Lower leg skin (tissue), 4 donors: ENCODE measurements at regions not wholly inside any gene's neighbourhood (a gene's known extent, or its start where the extent isn't known, plus 50 kb on each side); places are given as distances from the start of the nearest gene placed in this dataset.

Source experiments
- DNase-seq, 2 donors: peaks; one replicate each; pipeline ENCODE4 v3.0.0-alpha.2; 2019; ENCODE audit warnings: low spot score in 2 of 2
- H3K4me3 ChIP-seq: fragments of 200-600 bp; sonication (generic); 2 replicates; pipeline ENCODE4 v1.5.1; 2017; ENCODE audit warnings: mild to moderate bottlenecking, low read depth; ENCODE audit not compliant: poor library complexity, severe bottlenecking
- POLR2A ChIP-seq, 2 donors: fragments of 450-650 bp; IDR thresholded peaks; one replicate each; pipeline ENCODE4 v1.6.1; 2016 to 2017; ENCODE audit warnings: antibody characterized with exemption in 2 of 2, mild to moderate bottlenecking in 1 of 2, moderate library complexity in 1 of 2
- WGBS, 2 donors: methylation state at CpG; one replicate each; pipeline ENCODE4 v1.1.5; 2018; 5-methylcytosine and 5-hydroxymethylcytosine counted together
- intact Hi-C: fragments of 100-400 bp; cut with DNase I; formaldehyde crosslinking; loops from one replicate; pipeline ENCODE4 v1.15.0; 2023; ENCODE audit warnings: low total_unique reads
- TF ChIP-seq, protein P1 (sequence below), 3 donors: fragments of 450-650 bp; IDR thresholded peaks; one replicate each; pipeline ENCODE4 v1.5.1; 2016; ENCODE audit warnings: antibody characterized with exemption in 3 of 3, mild to moderate bottlenecking in 3 of 3, moderate library complexity in 2 of 3

DNA sequence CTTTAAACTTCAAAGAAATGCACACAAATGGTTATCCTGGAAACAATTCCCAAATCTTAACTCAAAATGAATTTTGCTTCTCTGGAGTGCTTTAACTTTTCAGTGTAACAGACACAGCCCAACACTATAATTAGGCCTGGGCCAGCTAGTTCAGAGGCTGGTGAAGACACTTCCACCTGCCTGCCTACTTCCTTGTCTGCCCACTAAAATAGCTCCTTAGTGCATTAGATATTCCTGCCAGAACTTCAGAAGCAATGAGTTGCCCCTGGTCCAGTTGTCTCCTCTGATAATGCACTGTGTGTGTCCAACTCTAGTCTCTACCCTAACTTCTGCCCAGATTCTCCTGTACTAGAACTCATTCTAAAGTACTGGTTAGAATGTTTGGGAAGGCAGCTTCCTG, 150.9 kb upstream of the PRSS58 start:
- DNase-seq: no peak
- intact Hi-C loops: no loop called here
- TF ChIP-seq POLR2A (IDR thresholded peaks at IDR 0.05): no peak
- TF ChIP-seq, protein P1, sequence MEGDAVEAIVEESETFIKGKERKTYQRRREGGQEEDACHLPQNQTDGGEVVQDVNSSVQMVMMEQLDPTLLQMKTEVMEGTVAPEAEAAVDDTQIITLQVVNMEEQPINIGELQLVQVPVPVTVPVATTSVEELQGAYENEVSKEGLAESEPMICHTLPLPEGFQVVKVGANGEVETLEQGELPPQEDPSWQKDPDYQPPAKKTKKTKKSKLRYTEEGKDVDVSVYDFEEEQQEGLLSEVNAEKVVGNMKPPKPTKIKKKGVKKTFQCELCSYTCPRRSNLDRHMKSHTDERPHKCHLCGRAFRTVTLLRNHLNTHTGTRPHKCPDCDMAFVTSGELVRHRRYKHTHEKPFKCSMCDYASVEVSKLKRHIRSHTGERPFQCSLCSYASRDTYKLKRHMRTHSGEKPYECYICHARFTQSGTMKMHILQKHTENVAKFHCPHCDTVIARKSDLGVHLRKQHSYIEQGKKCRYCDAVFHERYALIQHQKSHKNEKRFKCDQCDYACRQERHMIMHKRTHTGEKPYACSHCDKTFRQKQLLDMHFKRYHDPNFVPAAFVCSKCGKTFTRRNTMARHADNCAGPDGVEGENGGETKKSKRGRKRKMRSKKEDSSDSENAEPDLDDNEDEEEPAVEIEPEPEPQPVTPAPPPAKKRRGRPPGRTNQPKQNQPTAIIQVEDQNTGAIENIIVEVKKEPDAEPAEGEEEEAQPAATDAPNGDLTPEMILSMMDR (IDR thresholded peaks at IDR 0.05): no peak
- no peak overlapping the region for H3K4me3 ChIP-seq

DNA sequence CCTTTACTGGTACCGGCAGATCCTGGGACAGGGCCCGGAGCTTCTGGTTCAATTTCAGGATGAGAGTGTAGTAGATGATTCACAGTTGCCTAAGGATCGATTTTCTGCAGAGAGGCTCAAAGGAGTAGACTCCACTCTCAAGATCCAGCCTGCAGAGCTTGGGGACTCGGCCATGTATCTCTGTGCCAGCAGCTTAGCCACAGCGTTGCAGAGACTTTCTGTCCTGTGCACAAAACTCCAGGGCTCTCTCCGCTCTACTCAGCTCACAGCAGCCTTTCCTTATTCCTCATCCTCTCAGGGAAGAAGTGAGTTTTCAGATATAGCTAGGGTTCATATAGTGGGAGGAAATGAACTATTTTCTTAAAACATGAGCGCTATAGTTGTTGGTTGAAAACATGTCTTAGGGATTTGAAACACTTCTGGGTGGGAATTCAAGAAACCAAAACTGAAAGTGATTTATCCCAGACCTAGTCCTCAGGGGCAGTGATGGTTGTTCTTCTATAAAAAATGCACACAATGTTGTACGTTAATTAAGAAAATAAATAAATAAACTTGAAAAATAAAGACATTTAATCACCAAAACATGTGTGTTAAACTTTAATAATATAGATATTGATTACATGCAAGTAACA, 150.2 kb upstream of the PRSS58 start:
- H3K4me3 ChIP-seq: no peak overlapping the region
- no peak for DNase-seq
- intact Hi-C loops: no loop called here
- TF ChIP-seq, protein P1 (IDR thresholded peaks at IDR 0.05): no peak
- no peak for TF ChIP-seq POLR2A (IDR thresholded peaks at IDR 0.05)
- 71 to 72% methylated on average over 8 of the region's 8 CpGs for WGBS, 2 donors

DNA sequence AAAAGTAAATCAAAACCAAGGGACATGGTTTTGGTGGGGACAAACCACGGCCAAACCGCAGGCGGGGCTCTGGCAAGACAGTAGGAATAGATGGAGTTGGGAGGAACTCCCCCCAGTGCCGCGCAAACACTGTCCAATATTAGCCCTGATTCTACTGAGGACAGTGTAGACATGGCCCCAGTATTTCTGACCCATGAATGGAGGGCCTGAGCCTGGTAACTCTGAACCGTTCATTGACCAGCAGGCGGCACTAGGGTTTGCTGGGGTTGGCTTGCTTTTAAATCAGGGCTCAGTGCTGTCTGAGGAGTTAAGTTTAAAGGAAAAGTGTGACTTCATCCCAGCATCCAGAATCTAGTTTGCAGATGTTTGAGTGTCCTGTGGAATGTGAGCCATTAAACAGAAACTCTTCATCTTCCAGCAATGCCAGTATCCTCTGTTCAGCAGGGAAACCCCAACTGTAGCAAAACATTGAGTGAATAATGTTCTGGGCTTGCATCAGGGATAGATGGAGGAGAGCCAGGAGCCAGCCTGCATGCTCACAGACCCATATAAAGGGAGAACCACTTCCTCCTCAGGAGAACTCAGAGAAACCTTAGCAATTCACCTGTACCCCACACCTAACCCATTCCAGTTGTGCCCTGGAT, 147.4 kb upstream of the PRSS58 start:
- DNase-seq: no peak
- 80 to 84% methylated on average over 7 of the region's 7 CpGs for WGBS, 2 donors
- intact Hi-C loops: no loop called here
- H3K4me3 ChIP-seq: no peak overlapping the region
- TF ChIP-seq POLR2A (IDR thresholded peaks at IDR 0.05): no peak
- TF ChIP-seq, protein P1 (IDR thresholded peaks at IDR 0.05): no peak

DNA sequence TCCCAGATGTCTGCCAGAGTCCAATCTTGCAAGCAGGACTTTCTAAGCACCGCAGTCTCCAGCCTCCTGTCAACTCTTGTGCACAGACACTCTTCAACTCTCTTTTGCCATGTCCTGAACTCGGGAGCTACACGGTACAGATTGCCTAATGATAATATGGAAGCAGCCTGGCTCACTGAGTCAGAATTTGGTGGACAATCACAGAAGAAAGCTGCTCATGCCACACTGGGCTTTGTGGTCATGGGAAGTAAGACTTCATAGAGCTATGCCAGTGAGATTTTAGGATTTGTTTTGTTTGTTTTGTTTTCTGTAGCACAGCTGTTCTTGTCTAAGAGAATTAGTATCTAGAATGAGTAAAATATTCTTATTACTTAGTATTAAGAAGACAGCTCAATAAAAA, 144.1 kb upstream of the PRSS58 start:
- TF ChIP-seq POLR2A (IDR thresholded peaks at IDR 0.05): no peak
- TF ChIP-seq, protein P1 (IDR thresholded peaks at IDR 0.05): no peak
- WGBS, 2 donors: 72 to 79% methylated on average over 3 of the region's 3 CpGs
- H3K4me3 ChIP-seq: no peak overlapping the region
- DNase-seq: no peak
- intact Hi-C loops: no loop called here

DNA sequence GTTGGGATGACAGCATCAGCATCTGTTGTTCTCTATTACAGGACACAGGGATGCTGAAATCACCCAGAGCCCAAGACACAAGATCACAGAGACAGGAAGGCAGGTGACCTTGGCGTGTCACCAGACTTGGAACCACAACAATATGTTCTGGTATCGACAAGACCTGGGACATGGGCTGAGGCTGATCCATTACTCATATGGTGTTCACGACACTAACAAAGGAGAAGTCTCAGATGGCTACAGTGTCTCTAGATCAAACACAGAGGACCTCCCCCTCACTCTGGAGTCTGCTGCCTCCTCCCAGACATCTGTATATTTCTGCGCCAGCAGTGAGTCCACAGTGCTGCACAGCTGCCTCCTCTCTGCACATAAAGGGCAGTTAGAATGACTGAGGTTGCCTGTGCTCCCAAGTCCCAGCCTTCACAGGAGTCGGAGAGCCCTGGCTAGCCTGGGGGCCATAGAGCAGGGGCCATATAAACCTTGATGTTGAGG, 142.2 kb upstream of the PRSS58 start:
- DNase-seq: no peak
- intact Hi-C loops: no loop called here
- H3K4me3 ChIP-seq: no peak overlapping the region
- 51 to 72% methylated on average over 5 of the region's 5 CpGs for WGBS, 2 donors
- TF ChIP-seq, protein P1 (IDR thresholded peaks at IDR 0.05): no peak
- TF ChIP-seq POLR2A (IDR thresholded peaks at IDR 0.05): no peak
